HUDEP-2 (cell line): ENCODE measurements at regions not wholly inside any gene's neighbourhood (a gene's known extent, or its start where the extent isn't known, plus 50 kb on each side); places are given as distances from the start of the nearest gene placed in this dataset.

Experiments
- DNase-seq, 76 experiments: peaks; one replicate each; lab custom pipeline; 2025; ENCODE audit not compliant: unreplicated experiment in 76 of 76; lab: John Stamatoyannopoulos, UW

DNA sequence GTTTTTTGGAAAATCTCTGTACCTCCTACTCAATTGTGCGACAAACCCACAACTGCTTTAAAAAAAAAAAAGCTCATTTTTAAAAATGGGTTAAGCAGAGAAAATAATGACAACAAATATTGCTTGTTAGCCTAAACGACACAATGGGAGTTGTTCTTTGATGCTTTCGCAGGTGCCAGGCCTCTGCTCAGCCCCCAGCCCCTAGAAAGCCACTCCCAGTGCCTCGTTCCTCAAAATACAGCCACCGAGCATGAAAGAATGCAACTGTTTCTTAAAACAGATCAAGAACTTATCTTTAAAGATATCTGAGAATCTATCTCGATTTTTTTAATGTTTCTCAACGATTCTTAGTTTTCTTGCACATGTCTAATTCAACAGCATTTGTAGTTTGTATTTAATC lies 85.2 kb upstream of the PFKP start:
- DNase-seq: no peak

DNA sequence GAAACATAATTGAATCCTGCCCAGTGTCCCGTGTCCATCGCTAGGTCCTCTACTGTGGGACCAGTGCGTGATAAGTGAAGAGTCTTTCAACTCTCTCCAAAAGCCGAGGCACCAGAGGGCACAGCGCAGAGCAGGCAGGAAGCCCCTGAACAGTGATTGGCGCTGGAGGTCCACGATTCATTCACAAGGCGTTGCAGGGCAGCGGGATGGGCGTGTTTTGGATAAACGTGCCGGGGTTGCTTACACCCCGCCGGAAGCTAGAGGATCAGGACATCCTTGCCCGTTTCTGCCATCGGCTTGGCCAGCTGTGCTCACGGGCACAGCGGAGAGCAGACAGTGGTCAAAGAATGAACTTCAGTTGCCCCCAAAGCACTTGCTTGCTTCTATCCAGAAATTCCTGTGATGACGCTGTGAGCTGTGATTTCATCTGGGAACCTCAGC lies 86.0 kb upstream of the PFKP start:
- no peak for DNase-seq

DNA sequence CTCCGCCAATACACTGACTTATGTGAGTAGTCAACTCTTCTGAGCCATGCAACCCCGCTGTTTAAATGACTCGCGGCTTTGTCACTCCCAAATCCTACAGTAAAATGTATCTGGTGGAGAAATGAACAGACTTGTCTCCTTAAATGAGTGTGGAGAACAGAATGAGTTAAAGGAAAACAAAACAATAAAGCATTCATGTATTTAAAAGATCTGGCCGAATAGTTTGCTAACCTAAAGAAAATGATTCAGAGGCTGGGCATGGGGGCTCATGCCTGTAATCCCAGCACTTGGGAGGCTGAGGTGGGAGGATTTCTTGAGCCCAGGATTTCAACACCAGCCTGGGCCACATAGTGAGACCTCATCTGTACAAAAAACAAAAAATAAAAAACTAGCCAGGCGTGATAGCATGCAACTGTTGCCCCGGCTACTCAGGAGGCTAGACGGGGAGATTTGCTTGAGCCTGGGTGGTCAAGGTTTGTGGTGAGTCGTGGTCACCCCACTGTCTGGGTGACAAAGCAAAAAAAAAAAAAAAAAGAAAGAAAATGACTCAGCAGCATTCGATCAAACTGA lies 86.5 kb upstream of the PFKP start:
- no peak for DNase-seq

DNA sequence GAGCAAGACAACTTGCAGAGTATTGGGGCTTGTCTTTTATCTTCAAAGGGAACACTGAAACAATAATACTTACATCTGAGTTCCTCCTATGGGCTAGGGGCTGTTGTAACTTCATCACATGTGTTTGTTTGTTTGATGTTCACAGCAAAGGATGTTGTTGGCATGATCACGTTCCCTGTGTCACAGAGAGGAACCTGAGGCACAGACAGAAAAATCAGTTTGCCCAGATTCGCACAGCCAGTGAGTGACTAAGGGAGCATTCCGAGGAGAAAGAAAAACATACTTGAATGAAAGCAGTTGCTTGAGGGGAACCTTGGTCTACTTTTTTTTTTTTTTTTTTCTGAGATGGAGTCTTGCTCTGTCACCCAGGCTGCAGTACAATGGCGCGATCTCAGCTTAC lies 87.2 kb upstream of the PFKP start:
- no peak for DNase-seq

DNA sequence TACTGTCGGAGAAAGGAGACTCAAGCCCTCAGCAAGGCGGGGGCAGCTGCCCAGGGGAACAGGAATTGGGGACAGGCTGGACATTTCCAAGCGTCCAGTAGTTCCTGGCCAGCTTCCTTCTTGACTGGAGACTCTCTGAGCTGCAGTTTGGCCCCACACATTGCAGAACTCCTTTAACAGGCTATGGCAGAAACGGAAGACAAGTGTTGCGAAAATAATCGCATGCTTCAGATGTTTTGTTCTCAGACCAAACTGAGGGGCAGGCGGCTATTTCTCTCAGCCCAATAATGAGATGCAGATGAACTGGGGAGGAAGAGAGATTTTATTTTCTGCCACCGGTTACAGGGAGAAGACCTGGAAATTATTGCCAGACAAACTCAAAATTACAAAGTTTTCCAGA lies 88.0 kb upstream of the PFKP start:
- DNase-seq: no peak

DNA sequence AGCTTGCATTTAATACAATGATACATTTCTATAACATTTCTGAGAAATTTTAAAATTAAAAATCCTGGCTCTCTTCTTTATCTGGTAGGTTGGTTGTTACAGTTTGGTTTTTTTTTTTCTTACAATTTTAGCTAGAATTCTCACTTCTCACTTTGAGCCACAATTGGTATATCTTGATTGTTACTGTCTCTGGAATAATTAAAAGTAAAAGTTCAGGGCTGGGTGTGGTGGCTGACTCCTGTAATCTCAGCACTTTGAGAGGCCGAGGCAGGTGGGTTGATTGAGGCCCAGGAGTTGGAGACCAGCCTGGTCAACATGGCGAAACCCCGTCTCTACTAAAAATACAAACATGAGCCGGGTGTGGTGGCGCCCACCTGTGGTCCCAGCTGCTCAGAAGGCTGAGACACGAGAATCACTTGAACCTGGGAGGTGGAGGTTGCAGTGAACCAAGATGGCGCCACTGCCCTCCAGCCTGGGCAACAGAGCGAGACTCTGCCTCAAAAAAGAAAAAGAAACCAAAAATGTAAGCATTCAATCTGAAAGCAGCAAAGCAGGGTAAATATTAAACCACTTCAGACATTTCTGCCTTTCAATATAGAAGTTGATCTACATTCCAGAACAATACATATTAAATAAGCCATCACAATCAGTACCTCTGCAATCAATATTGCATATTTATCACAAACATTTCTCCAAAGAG lies 88.6 kb upstream of the PFKP start:
- DNase-seq: no peak

DNA sequence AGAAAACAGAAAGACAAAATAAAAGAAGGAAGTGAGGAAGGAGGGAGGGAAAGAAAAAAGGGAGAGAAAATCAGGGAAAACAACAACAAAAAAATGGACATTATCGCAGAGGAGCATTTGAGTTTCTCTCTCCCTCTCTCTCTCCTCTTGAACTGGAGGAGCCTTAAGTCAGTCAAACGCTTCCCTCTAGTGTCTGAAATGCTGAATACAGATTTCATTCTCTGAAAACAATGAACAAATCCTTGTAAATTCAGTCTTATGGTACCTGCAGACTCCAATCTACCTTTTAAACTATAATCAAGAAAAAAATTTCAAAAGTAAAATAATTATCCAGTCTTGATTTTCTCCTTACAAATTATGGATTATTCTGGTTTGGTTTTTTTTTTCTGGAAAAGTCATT lies 89.2 kb upstream of the PFKP start:
- peak in 4 of 76 experiments; percentile 2 to 17 (median 4) for DNase-seq

DNA sequence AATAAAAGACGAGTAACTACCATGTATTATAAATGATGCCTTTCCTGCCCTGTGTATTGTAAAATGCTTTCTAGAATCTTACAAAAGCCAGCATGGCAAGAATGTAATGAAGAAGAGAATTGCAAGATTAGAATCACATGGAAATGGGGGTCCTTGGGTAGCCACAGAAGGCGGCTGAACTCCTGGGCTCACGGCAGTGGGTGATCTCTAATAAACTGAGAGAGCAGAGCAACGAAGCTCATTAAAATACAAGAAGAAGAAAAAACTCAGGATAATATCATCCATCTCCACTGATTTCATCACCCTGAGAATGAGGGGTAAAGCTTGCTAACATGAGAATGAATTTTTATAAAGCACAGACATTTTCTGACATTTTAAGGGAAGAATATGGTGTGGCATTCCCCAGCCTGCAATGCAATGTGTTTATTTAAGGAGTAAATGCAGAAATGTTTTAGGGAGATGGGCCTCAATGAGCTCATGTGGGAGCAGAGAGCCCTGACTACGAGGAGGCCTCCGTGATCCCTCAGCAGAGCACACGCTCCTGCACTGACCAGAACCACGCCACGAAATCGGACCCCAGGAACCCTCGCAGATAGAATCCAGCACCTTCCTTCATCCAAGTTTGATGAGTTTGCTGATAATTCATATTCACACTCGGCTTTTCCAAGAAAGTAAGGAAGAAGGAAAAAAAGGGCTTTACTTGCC lies 92.7 kb upstream of the PFKP start:
- no peak for DNase-seq

DNA sequence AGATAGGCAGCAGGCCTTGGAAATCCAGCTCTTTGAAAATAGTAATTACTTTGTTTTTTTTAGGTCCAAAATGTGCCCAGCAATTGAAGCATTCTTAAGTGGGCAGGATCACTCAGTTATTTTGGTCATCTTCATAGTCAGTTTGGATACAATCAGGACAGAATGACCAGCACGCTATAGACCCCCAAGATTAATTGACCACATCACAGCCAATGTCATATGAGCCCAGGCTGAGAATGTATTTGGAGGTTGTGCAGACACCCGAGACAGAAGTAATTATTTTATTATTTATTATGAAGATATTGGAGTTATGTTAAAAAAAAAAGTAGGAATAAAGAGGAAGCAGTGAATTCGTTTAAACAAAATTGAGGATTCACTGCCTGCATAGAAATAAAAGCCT lies 93.3 kb upstream of the PFKP start:
- no peak for DNase-seq

DNA sequence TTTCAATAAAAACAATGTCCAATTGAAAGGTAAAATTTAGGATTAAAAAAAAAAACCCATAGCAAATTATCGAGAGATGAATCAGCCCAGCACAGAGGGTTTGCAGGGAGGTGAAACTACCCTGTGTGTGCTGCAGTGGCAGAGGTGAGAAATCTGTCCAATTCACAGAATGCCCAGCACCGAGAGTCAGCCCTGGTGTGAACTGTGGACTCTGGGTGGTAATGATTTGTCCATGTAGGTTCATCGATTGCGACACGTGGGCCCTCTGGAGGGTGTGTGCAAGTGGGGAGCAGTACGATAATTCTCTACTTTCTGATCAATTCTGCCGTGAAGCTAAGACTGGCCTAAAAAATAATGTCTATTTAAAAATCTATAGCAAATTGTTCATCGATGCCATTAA lies 94.5 kb upstream of the PFKP start:
- DNase-seq: no peak

DNA sequence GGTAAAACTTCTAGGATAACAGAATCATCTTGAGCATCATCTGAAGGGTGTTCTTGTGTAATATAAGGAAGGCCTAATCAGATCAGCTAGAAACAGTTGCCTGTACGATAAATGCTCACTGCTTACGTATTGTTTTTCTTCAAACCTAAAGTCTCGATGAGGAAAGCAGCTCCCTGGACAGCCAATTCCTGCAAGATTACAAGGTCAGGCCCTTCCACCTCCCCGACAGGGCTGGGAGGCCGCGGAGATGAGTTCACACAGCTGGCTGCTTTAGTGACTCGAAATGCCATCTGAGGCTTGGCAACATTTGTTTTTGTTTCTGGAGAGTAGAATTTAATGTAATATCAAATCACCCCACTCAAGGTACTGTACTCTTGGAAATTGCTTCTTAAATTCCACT lies 95.1 kb upstream of the PFKP start:
- no peak for DNase-seq

DNA sequence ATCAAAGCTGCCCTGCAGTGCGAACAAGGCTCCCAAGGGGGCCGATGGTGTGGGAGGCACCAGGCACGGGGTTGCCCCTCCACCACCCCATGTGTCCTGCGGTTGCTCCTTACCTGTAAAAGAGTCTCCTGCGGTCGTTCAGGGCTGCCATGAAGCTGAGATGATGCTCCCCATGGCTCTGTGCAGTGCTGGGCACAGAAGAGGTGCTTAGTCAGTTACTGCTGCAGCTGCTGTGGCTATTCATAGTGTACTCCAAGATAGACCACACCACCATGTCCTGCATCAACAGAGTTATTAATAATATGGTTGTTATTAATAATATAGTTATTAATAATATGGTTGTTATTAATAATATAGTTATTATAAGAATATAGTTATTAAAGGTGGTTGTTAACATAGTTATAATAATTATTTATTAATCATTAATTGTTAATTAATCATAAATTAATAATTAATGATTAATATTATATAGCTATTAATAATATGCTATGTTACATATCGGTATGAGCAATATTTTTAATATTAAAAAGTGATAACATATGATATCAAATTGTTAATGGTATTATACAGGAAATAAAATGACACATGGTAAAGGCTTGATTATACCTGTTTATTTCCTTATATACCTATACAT lies 97.0 kb upstream of the PFKP start:
- no peak for DNase-seq

DNA sequence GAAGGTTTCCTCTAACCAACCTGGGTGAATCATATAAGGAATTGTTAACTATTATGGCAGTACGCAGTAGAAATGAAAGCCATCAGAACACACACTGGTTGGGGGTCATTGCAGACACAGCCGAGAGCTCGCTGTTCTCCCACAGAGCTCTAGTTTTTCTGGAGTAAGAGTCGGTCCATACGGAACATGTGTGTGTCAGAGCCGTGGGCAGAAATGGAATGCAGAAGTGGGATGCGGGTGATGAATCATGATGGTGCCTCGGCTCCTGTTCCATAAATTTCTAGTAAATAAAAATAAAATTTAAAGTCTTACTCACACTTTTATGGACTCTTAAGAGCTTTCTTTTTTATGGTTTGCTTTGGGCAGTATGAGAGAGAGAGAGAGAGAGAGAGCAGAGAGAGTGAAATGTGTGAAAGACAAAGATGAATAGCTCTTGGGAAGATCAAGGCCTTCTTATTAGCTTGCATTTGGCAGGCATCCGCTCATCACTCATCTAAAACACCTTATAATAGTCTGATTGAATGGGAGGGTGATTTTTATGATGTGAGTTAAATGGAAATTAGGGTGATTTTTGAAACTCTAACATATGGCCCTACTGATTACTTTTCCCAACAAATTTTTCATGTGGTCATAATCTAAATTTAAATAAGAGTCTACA lies 98.8 kb upstream of the PFKP start:
- no peak for DNase-seq

DNA sequence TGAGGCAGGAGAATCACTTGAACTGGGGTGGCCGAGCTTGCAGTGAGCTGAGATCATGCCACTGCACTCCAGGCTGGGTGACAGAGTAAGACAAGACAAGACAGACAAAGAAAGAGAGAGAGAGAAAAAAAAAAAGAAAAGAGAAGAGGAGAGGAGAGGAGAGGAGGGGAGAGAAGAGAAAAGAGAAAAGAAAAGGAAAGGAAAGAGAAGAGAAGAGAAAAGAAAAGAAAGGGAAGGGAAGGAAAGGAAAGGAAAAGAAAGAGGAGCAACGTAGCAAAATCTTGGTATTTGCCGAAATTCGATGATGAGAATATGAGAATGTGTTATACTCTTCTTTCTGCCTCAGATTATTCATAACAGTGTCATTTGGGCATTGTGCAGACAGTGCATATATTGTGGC lies 101.2 kb upstream of the PFKP start:
- DNase-seq: no peak

DNA sequence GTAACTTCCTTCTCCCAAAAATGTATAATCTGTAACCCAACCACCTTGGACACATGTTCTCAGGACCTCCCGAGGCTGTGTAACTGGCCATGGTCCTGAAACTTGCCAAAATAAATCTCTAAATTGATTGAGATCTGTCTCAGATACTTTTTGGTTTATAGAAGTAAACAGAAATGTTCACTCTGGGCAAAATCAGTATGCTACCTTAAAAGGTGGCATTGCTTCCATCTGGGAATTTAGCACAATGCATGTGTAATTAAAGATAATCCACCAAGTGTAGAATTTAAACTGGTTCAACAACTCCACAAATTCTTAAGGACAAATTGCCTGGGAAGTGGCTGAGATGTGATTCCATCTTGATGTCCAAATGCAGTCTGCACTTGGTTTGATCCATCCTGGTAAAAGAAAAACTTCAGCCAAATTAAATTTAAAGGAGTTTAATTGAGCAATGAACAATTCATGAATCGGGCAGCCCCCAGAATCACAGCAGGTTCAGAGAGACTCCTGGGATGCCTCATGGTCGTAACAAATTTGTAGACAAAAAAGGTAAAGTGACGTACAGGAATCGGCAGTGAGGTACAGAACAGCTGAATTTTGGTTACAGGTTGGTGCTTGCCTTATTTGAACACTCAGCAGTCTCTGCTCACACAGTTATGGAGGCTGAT lies 102.6 kb upstream of the PFKP start:
- no peak for DNase-seq

DNA sequence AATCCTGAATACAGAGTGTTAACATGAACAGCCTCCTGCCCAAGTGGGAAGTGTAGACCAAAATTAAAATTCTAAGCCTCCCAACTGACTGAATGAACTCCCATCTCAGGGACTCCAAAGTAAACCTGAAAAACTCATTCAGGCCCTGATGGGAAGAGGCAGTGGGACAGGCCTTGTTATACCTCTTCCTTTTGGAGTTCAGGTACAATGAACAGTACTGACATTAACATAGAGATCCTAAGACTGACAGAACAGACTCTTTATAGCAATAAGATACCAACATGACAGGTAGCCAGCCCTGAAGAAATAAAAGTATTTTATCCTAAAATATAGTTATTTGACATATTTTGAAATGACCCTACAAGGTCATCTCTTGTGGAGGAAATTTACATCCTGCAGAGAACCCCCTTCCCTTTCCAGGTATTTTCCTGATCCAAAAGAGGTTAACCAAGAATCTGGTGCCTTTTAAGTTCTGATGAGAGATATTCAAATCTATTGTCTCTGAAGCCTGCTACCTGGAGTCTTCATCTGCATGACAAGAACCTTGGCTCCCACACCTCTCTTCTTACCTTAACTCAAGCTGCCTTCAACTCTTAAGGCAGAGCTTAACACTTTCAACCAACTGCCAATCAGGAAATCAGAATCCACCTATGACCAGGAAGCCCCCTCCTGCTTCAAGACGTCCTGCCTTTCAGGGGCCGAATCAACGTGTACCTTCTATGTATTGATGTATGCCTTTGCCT lies 103.3 kb upstream of the PFKP start:
- no peak for DNase-seq

DNA sequence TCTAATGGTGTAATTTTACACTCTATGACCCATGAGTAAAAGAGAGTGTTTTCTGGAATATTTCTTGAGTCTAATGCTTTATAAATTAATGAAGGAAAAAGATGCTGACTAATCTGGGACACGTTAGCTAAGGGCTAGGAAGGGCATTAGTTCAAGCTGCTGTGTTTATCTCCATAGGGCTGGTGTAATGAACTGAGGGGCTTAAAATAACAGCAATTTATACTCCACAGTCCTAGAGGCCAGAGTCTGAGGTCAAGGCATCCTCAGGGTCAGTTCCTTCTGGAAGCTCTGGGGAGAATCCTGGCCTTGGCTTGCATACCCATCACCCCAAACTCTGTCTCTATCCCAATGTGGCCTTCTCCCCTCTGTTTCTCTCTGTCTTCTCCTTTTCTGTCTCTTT lies 105.2 kb upstream of the PFKP start:
- no peak for DNase-seq

DNA sequence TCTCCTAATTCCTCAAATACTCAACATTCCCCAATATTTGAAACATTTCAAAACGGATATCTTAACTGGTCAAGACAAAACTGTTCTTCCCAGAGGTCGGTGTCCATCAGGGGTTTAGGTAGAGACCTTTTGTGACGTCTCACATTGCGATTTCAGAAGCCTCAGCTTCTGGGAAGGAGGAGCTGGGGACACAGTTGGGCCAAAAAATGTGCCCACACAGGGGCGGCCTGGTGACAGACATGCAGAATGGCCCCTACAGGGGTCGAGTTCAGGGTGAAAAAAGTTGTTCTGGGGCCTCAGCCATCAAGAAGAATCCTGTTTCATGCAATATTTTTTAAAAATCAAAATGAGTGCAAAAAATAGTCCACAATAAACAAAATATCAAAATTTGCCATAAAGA lies 108.7 kb upstream of the PFKP start:
- no peak for DNase-seq

DNA sequence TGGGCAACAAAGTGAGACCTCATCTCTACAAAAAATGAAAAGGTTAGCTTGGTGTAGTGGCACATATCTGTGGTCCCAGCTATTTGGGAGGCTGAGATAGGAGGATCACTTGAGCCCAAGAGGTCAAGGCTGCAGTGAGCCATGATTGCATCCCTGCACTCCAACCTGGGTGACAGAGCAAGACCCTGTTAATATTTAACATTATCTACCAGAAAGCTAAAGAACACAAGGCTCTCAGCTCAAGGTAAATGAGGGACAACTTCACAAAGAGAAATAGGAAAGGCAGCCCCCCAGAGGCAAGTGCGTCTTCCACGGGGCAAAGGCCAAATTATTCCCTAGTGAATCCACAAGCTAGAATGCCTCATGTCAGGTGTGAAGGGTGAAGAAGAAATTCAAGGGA lies 109.6 kb upstream of the PFKP start:
- DNase-seq: no peak

DNA sequence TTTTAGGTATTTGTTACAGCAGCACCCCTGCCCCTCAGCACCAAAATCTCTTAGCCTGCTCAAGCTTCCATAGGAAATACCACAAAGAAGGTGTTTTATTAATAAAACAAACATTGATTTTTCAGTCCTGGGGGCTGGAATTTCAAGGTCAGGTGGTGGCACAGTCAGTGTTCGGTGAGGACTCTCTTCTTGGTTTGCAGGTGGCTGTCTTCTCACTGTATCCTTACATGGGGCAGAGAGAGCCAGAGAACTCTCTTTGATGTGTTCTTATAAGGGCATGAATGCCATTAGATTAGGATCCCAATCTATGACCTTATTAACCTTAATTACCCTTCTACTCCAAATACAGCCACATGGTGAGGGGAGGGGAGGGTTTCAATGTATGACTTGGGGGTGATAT lies 112.3 kb upstream of the PFKP start:
- no peak for DNase-seq
